HG03558 (cell line): ENCODE measurements at regions not wholly inside any gene's neighbourhood (a gene's known extent, or its start where the extent isn't known, plus 50 kb on each side); places are given as distances from the start of the nearest gene placed in this dataset.
"Not testable (repeated sequence)": the region's sequence is repeated elsewhere in the genome, so short reads cannot be mapped to it uniquely, and the experiment has no call there.

Source experiments
- ATAC-seq: cut with Tn5 transposase; IDR thresholded peaks from one replicate; pipeline ENCODE4 v1.9.1; 2021; ENCODE audit warnings: moderate number of reproducible peaks; ENCODE audit not compliant: unreplicated experiment; ENCODE audit errors: extremely low read depth

- ATAC-seq, result no peak
These were observed 1358.9 kb upstream of the LRRTM3 start for GRCh38 chr10:65566906-65567305.

DNA sequence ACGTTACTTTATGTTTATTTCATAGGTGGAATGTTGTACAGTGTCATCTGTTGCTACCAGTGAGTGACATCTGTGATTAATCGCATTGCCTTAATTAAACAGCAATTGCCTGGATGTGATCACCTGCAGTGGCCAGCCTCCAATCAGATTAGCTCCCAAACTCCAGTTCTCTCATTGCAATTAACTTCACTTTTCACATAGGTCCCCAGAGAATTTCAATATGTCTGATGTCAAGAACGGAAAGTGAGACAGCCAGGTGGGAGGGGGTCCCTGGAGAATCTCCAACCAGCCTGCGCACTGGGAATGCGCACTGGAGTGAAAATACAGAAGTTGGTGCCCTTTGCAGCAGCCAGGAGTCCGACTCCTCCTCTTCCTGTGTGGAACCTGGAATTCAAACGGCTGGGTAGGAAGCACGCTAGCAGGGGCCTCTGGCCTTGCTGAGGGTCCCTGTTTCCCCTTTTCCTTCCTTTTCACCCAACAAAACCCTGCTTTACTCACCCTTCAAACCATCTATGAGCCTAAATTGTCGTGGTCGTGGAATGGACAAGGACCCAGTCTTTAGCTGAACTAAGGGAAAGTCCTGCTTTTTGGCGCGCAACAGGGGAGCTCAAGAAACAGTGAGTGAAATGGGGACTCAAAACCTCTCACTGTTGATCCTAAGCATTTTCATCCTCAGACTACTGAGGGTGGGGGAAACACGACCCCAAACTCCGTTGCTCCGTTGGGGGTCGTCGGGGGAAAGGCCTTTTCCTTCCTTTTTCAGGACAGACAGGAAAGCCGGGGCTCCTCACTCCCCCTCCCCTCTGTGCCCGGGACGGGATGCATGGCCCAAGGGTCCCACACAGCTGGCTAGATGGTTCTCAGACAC lies 1355.5 kb upstream of the LRRTM3 start:
- ATAC-seq, result no peak

- no peak for ATAC-seq
These were observed 1354.7 kb upstream of the LRRTM3 start for GRCh38 chr10:65571011-65571570.

- no peak for ATAC-seq
These were observed 1344.3 kb upstream of the LRRTM3 start for GRCh38 chr10:65581426-65582026.

DNA sequence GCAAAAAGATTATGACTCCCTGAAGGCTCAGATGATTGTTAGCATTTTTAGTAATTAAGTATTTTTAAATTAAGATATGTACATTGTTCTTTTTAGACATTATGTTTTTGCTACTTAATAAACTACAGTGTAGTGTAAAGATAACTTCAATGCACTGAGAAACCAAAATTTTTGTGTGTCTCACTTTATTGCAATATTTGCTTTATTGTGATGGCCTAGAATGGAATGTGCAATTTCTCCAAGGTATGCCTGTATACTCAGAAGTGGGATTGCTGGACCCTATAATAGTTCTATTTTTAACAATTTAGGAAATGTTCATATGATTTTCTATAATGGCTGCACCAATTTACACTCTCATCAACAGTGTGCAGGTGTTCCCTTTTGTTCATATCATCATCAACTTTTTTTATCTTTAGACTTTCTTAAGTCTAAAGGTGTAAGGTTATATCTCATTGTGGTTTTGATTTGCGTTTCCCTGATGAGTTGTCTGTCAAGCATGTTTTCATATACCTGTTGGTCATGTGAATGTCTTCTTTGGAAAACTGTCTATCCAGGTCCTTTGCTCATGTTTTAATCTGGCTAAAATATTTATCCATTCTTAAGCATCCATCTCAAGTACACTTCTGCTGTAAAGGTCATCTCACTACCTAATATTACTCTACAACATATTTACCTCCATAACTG lies 1323.5 kb upstream of the LRRTM3 start:
- no peak for ATAC-seq

DNA sequence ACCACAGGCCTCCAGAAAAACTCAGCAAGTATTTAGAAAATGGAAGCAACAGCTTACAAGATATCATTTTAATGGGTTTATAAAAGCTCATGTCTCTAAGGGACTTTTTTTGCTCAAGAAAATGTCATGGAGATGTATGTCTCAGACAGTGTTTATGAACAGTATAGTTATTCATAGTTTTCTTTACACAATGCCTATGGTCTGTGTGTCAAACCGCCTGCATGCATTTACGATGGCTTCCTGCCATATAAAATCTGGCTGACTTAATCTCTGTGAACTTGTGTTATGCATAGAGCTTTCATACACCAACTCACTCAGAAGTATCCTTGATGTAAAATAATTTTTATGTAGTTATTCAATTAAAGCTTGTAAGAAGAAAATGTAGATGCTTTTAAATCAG lies 1314.2 kb upstream of the LRRTM3 start:
- no peak for ATAC-seq

GRCh38 chr10:65614956-65615565 lies 1310.8 kb upstream of the LRRTM3 start:
- no peak for ATAC-seq

GRCh38 chr10:65618126-65618525 lies 1307.7 kb upstream of the LRRTM3 start:
- no peak for ATAC-seq

DNA sequence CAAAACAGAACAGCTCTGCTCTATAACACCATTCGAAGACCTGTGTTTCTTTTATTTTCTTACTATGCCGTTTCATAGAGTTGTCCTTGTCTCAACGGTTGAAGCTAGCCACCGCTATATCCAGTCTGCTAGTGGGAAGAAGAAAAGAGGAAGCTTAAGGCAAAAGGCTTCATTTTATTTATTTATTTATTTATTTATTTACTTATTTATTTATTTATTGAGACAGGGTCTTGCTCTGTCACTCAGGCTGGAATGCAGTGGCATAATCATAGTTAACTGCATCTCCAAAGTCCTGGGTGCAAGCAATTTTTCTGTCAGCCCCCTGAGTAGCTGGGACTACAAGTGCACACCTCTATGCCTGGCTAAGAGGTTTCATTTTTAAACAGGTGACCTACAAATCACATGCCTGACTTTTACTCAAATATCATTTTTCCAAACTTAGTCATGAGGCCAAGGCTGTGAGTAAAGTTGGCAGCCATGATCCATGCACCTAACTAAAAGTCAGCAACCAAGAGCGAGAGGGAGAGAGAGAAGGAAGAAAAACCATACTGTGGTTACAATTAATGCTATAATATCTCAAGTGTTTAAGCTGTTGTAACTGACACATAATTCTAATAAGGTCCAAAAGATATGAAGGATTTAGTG lies 1305.3 kb upstream of the LRRTM3 start:
- ATAC-seq, result no peak

GRCh38 chr10:65622608-65623007 lies 1303.2 kb upstream of the LRRTM3 start:
- no peak for ATAC-seq

DNA sequence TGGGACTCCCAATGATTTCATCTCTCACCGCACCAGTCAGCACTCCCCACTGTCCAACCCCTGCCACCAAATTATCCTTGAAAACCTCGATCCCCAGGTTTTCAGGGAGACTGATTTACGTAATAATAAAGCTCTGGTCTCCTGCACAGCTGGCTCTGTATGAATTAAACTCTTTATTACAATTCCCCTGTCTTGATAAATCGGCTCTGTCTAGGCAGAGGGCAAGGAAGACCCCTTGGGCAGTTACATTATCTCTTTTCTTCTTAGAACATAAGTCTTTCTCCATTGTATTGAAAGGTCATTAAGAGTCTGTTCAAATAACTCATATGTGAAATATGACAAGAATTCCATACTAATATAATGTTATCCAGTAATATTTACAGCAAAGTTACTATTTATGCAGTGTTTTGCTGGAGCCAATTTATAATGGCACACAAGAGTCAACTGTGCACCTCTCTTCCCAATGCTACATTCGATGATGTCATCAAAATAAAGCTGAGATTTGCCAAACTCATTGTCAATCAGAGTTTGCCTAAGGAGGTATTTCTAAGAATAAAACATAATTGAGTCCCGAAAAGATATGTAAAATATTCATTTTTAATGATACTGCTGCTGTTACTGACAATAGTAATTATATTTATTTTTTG lies 1297.2 kb upstream of the LRRTM3 start:
- ATAC-seq, result no peak

DNA sequence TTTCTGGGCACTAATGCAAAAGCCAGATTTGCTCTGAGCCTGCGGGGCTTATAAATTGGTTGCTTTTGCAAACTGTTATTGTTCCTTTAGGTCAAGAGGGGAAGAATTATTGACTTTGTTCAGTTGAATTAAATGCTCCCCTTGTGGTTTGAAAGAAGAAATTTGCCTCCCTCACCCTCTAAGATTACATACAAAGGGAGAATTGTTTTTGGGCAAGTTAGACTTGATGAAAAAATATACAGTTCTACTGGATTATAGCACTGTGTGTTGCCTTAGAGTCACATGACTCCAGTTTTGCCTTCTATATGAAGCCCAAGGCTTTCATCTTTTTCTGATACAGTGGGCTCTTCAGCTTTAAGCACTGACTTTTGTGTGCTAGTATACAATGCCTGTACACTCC lies 1265.8 kb upstream of the LRRTM3 start:
- no peak for ATAC-seq

GRCh38 chr10:65670087-65670486 lies 1255.7 kb upstream of the LRRTM3 start:
- no peak for ATAC-seq

DNA sequence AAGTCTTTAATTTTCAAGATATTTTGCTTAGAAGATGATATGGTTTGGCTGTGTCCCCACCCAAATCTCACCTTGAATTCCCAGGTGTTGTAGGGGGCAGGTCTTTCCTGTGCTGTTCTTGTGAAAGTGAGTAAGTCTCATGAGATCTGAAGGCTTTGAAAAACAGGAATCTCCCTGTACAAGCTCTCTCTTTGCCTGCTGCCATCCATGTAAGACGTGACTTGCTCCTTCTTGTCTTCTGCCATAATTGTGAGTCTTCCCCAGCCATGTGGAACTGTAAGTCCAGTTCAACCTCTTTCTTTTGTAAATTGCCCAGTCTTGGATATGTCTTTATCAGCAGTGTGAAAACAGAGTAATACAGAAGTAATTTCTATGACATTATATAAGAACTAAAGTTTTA lies 1255.2 kb upstream of the LRRTM3 start:
- ATAC-seq, result not testable (repeated sequence)

DNA sequence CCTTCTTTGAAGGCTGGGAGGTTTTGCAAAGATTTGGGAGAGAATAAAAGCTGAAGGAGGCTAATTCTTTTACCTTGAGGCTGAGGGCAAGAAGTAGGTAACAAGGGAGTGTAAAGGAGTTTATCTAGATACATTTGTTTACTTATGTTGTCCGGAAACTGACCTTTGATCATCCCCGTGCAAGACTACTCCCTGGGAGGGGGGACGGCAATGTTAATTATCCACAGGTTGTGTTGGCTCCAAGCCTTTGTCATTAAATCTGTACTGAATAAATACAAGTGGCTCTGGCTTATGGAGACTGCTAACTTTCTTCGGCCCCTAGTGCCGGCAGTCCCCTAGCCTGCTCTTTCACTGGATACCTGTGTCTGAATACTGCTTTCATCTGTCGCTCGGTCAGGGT lies 1250.6 kb upstream of the LRRTM3 start:
- ATAC-seq, result no peak

- ATAC-seq, result no peak
These were observed 1240.9 kb upstream of the LRRTM3 start for GRCh38 chr10:65684896-65685295.

DNA sequence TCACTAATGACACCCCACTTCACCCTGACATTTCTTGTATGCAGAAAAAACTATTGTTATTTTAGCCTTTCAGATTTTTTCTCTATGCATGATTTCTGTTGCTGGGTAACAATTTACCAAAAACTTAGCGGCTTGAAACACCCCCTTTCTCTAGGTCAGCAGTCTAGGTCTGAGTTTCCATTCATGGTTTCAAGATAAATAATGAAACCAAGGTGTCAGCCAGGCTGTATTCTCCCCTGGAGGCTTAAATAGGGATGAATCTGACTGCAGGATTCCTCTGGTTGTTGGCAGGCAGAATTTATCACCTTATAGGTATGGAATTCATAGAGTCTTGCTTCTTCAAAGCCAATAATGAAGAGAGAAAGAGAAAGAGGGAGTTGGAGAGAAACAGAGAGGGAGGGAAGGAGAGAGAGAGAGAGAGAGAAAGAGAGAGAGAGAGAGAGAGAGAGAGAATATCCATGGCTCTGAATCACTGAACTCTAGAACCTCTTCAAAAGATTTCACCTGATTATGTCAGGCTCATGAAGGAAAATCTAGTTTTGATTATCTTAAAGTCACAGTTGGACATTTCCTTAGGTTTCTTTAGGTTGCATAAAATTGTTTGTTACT lies 1224.6 kb upstream of the LRRTM3 start:
- no peak for ATAC-seq

DNA sequence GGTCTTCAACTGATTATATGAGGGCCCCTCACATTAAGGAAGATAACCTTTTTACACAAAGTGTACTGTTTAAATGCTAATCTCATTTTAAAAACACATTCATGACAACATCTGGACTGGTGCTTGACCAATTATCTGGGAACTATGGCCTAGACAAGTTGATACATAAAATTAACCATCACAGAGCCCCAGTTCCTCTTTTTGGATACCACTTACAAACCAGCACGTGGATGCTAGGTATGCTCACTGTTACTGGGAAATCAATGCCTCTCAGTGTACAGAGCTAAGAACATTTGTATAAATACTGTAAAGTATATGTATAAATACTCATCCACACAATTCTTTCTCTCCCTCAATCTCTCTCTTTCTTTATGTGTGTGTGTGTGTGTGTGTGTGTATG lies 1217.8 kb upstream of the LRRTM3 start:
- ATAC-seq, result no peak

GRCh38 chr10:65710306-65710705 lies 1215.5 kb upstream of the LRRTM3 start:
- no peak for ATAC-seq
